H1 (cell line): ENCODE measurements at regions not wholly inside any gene's neighbourhood (a gene's known extent, or its start where the extent isn't known, plus 50 kb on each side); places are given as distances from the start of the nearest gene placed in this dataset.
A peak's percentile ranks its signal among the peaks of the same experiment; 100 is the strongest.

Experiments
- CTCF ChIA-PET: fragments of 300-600 bp; sonication (Branson Sonifier 250); formaldehyde crosslinking; loops from one replicate; lab custom pipeline; 2021; ENCODE audit not compliant: partially characterized antibody; lab: Charles Lee
- POLR2A ChIA-PET: fragments of 300-600 bp; sonication (Branson Sonifier 250); formaldehyde crosslinking; loops from one replicate; lab custom pipeline; 2021; ENCODE audit warnings: inconsistent platforms; ENCODE audit not compliant: partially characterized antibody; lab: Charles Lee
- DNase-seq, 2 experiments: peaks; one replicate each; pipeline versions ENCODE4 v3.0.0 to v3.0.0-alpha.2; 2010 to 2022; ENCODE audit warnings: low spot score in 2 of 2, low read depth in 1 of 2, mixed read lengths in 1 of 2
- FAIRE-seq: peaks from 2 replicates; lab custom pipeline; 2011; peaks lifted over from hg19 to GRCh38; lab: Jason Lieb, UNC
- H2AFZ ChIP-seq: 2 replicates; pipeline ENCODE4 v1.8.1; 2012; ENCODE audit warnings: low read length, inconsistent platforms
- H2AK5ac ChIP-seq: 2 replicates; pipeline ENCODE4 v1.6.1; 2013; ENCODE audit warnings: low read depth, low read length
- H2BK120ac ChIP-seq: replicated peaks from 2 replicates; pipeline ENCODE3; 2013; ENCODE audit warnings: low read depth, low read length, inconsistent platforms
- H2BK12ac ChIP-seq: 2 replicates; pipeline ENCODE4 v1.6.1; 2013; ENCODE audit warnings: low read depth, low read length
- H2BK15ac ChIP-seq: 2 replicates; pipeline ENCODE4 v1.6.1; 2013; ENCODE audit warnings: low read length
- H2BK20ac ChIP-seq: 2 replicates; pipeline ENCODE4 v1.6.1; 2013; ENCODE audit warnings: low read length
- H2BK5ac ChIP-seq: 2 replicates; pipeline ENCODE4 v1.6.1; 2013; ENCODE audit warnings: low read depth, low read length
- H3K14ac ChIP-seq: 2 replicates; pipeline ENCODE4 v1.6.1; 2013; ENCODE audit warnings: inconsistent platforms; ENCODE audit not compliant: insufficient read length
- H3K18ac ChIP-seq: 2 replicates; pipeline ENCODE4 v1.6.1; 2013; ENCODE audit warnings: low read length; ENCODE audit errors: extremely low read depth
- H3K23ac ChIP-seq: 2 replicates; pipeline ENCODE4 v1.6.1; 2013; ENCODE audit warnings: inconsistent platforms; ENCODE audit not compliant: insufficient read length
- H3K23me2 ChIP-seq: 2 replicates; pipeline ENCODE4 v1.6.1; 2013; ENCODE audit warnings: low read depth, low read length
- H3K27ac ChIP-seq: 2 replicates; pipeline ENCODE4 v1.6.1; 2011; ENCODE audit warnings: low read depth, low read length, inconsistent platforms
- H3K27me3 ChIP-seq, 4 experiments: replicated peaks in 1 of 4; 1 replicate in 1 of 4; 2 replicates in 3 of 4; pipeline versions ENCODE4 v1.6.1 to v1.8.1; 2011 to 2013; ENCODE audit warnings: low read length in 3 of 4, mild to moderate bottlenecking in 3 of 4, inconsistent platforms in 2 of 4, mixed read lengths in 2 of 4, moderate library complexity in 1 of 4; ENCODE audit not compliant: control insufficient read depth in 3 of 4, insufficient read depth in 3 of 4; ENCODE audit errors: extremely low read depth in 1 of 4
- H3K36me3 ChIP-seq, 4 experiments: 2 replicates each; pipeline versions ENCODE4 v1.6.1 to v1.8.1; 2011 to 2013; ENCODE audit warnings: mild to moderate bottlenecking in 4 of 4, low read length in 3 of 4, moderate library complexity in 2 of 4, control low read depth in 1 of 4, inconsistent platforms in 1 of 4; ENCODE audit not compliant: insufficient read depth in 4 of 4, control insufficient read depth in 2 of 4
- H3K4ac ChIP-seq: replicated peaks from 2 replicates; pipeline ENCODE3; 2013; ENCODE audit warnings: low read length, low read depth, mixed read lengths, inconsistent platforms; ENCODE audit not compliant: insufficient read length
- H3K4me1 ChIP-seq, 4 experiments: replicated peaks in 1 of 4; 1 replicate in 1 of 4; 2 replicates in 3 of 4; pipeline versions ENCODE4 v1.6.1 to v1.8.1; 2011 to 2013; ENCODE audit warnings: low read length in 3 of 4, inconsistent platforms in 2 of 4, mixed read lengths in 1 of 4; ENCODE audit not compliant: insufficient read depth in 4 of 4, control insufficient read depth in 3 of 4
- H3K4me2 ChIP-seq, 2 experiments: 2 replicates each; pipeline versions ENCODE4 v1.6.1 to v1.8.1; 2011 to 2013; ENCODE audit warnings: low read depth in 2 of 2, low read length in 2 of 2, control low read depth in 1 of 2, inconsistent platforms in 1 of 2, mild to moderate bottlenecking in 1 of 2; ENCODE audit not compliant: insufficient read depth in 1 of 2
- H3K4me3 ChIP-seq, 4 experiments: fragments of 200-600, 300-600 bp in 1 of 4; sonication (generic), shearing (Covaris generic), sonication (Bioruptor Twin) in 1 of 4; 2 replicates each; pipeline versions ENCODE4 v1.5.1 to v1.8.1; 2011 to 2016; ENCODE audit warnings: low read length in 4 of 4, low read depth in 3 of 4, control low read depth in 2 of 4, inconsistent platforms in 2 of 4, mild to moderate bottlenecking in 2 of 4, mixed read lengths in 1 of 4, moderate library complexity in 1 of 4; ENCODE audit not compliant: insufficient read depth in 2 of 4; ENCODE audit errors: extremely low read depth in 1 of 4
- H3K56ac ChIP-seq: replicated peaks from 2 replicates; pipeline ENCODE3; 2013; ENCODE audit warnings: low read depth, mild to moderate bottlenecking, mixed read lengths, low read length, inconsistent platforms; ENCODE audit not compliant: insufficient read length
- H3K79me1 ChIP-seq: 2 replicates; pipeline ENCODE4 v1.6.1; 2013; ENCODE audit warnings: low read depth, low read length, control low read depth
- H3K79me2 ChIP-seq, 2 experiments: 2 replicates each; pipeline versions ENCODE4 v1.6.1 to v1.8.1; 2012 to 2013; ENCODE audit warnings: low read length in 2 of 2, mild to moderate bottlenecking in 2 of 2, inconsistent platforms in 1 of 2; ENCODE audit not compliant: insufficient read depth in 2 of 2, control insufficient read depth in 1 of 2
- H3K9ac ChIP-seq, 4 experiments: replicated peaks in 1 of 4; 1 replicate in 1 of 4; 2 replicates in 3 of 4; pipeline versions ENCODE4 v1.6.1 to v1.8.1; 2011 to 2013; ENCODE audit warnings: low read depth in 3 of 4, low read length in 3 of 4, control low read depth in 2 of 4, mild to moderate bottlenecking in 2 of 4, moderate library complexity in 2 of 4, inconsistent platforms in 1 of 4; ENCODE audit errors: extremely low read depth in 1 of 4
- H3K9me3 ChIP-seq, 2 experiments: 2 replicates each; pipeline versions ENCODE4 v1.6.1 to v1.8.1; 2012 to 2013; ENCODE audit warnings: mild to moderate bottlenecking in 2 of 2, moderate library complexity in 2 of 2, control low read depth in 1 of 2, inconsistent platforms in 1 of 2, low read depth in 1 of 2, low read length in 1 of 2, mixed read lengths in 1 of 2; ENCODE audit not compliant: insufficient read depth in 2 of 2
- H4K20me1 ChIP-seq, 2 experiments: replicated peaks in 1 of 2; 2 replicates each; pipeline versions ENCODE3 to v1.8.1; 2011 to 2013; ENCODE audit warnings: inconsistent platforms in 2 of 2, low read length in 2 of 2, mild to moderate bottlenecking in 1 of 2; ENCODE audit not compliant: insufficient read depth in 2 of 2, control insufficient read depth in 1 of 2
- H4K5ac ChIP-seq: 2 replicates; pipeline ENCODE4 v1.6.1; 2013; ENCODE audit warnings: low read length, low read depth, mixed read lengths, inconsistent platforms; ENCODE audit not compliant: insufficient read length
- H4K8ac ChIP-seq: 2 replicates; pipeline ENCODE4 v1.8.0; 2013; ENCODE audit warnings: mild to moderate bottlenecking, moderate library complexity, low read length, inconsistent platforms; ENCODE audit not compliant: insufficient read depth; ENCODE audit errors: extremely low read depth
- H4K91ac ChIP-seq: replicated peaks from 2 replicates; pipeline ENCODE3; 2013; ENCODE audit warnings: low read length, mixed read lengths, inconsistent platforms; ENCODE audit not compliant: insufficient read length
- ATF2 ChIP-seq: IDR thresholded peaks from 2 replicates; pipeline ENCODE4 v1.6.1; 2012; ENCODE audit warnings: low read length, inconsistent platforms
- CREB1 ChIP-seq: IDR thresholded peaks from 2 replicates; pipeline ENCODE4 v1.6.1; 2012; ENCODE audit warnings: inconsistent platforms
- EP300 ChIP-seq, 2 experiments: IDR thresholded peaks; 1 replicate in 1 of 2; 2 replicates in 1 of 2; pipeline ENCODE4 v1.6.1; 2011 to 2012; ENCODE audit warnings: low read depth in 2 of 2, low read length in 2 of 2, mild to moderate bottlenecking in 2 of 2, borderline replicate concordance in 1 of 2, inconsistent platforms in 1 of 2, moderate library complexity in 1 of 2
- JUN ChIP-seq: IDR thresholded peaks from 2 replicates; pipeline ENCODE4 v1.6.1; 2011; ENCODE audit warnings: low read depth, mild to moderate bottlenecking, improper control_type of control experiment, low read length
- JUND ChIP-seq: IDR thresholded peaks from 2 replicates; pipeline ENCODE4 v1.6.1; 2011; ENCODE audit warnings: mild to moderate bottlenecking, improper control_type of control experiment, low read length
- MAFK ChIP-seq: IDR thresholded peaks from 2 replicates; pipeline ENCODE4 v1.6.1; 2012; ENCODE audit warnings: low read depth, mild to moderate bottlenecking, improper control_type of control experiment, low read length
- MAX ChIP-seq: IDR thresholded peaks from 2 replicates; pipeline ENCODE4 v1.6.1; 2012; ENCODE audit warnings: inconsistent platforms
- SIN3A ChIP-seq, 2 experiments: IDR thresholded peaks in 1 of 2; conservative IDR thresholded peaks in 1 of 2; 2 replicates each; pipeline ENCODE4 v1.6.1; 2011 to 2012; ENCODE audit warnings: low read length in 2 of 2, improper control_type of control experiment in 1 of 2, low read depth in 1 of 2, mild to moderate bottlenecking in 1 of 2
- TAF1 ChIP-seq: IDR thresholded peaks from 2 replicates; pipeline ENCODE4 v1.6.1; 2011; ENCODE audit warnings: mild to moderate bottlenecking, low read depth, low read length
- TCF12 ChIP-seq: IDR thresholded peaks from 2 replicates; pipeline ENCODE4 v1.6.1; 2011; ENCODE audit warnings: low read depth, mild to moderate bottlenecking, low read length
- TEAD4 ChIP-seq: IDR thresholded peaks from 2 replicates; pipeline ENCODE4 v1.6.1; 2012; ENCODE audit warnings: low read depth, low read length, inconsistent platforms, mixed read lengths
- WGBS, 2 experiments: shearing (Covaris generic) in 1 of 2; methylation state at CpG; one replicate each; pipeline versions ENCODE4 v1.1.6 to v1.1.7; 2013 to 2015; ENCODE audit warnings: low lambda C conversion rate in 2 of 2, mixed read lengths in 2 of 2, inconsistent platforms in 1 of 2, low coverage in 1 of 2, missing lambda C conversion rate in 1 of 2; ENCODE audit not compliant: insufficient replicate concordance in 2 of 2, insufficient coverage in 1 of 2, insufficient read length in 1 of 2; ENCODE audit errors: extremely low coverage in 1 of 2, missing lambda C conversion rate in 1 of 2; 5-methylcytosine and 5-hydroxymethylcytosine counted together

GRCh38 chr5:33008751-33009418, 297.8 kb downstream of the NPR3 start:
- H3K18ac ChIP-seq = no peak overlapping the region
- H2BK120ac ChIP-seq = no peak overlapping the region
- H2BK12ac ChIP-seq = peak overlapping the region; percentile 76
- no peaks in the 10 kb centered on the region for H3K79me2 ChIP-seq
- H3K14ac ChIP-seq = no peak overlapping the region
- no peak overlapping the region for H2BK5ac ChIP-seq
- ChIA-PET POLR2A (no interaction called here), CTCF (no interaction called here)
- H3K9me3 ChIP-seq = 0 out of 4 replicates have a peak, but pooled peaks cover 0 to 7% of the 10 kb centered on the region in 2 experiments
- no peak overlapping the region for H4K8ac ChIP-seq
- no peak overlapping the region; the same call in 1 of the 2 replicates for H3K27ac ChIP-seq
- H3K4me3 ChIP-seq = no peak overlapping the region
- WGBS, 2 experiments = 65% methylated on average over 6 of the region's 6 CpGs; no CpG with 5 or more reads in 1 of the 2 experiments
- no peak overlapping the region for H2BK15ac ChIP-seq
- H3K4ac ChIP-seq = no peak overlapping the region
- peak; percentile 88 for FAIRE-seq
- H3K79me1 ChIP-seq = no peaks in the 10 kb centered on the region
- H4K5ac ChIP-seq = no peak overlapping the region
- no peaks in the 10 kb centered on the region for H4K20me1 ChIP-seq
- no peak overlapping the region for H4K91ac ChIP-seq
- no peak overlapping the region; the same call in 1 of the 2 replicates for H2AFZ ChIP-seq
- TF ChIP-seq JUN (peak; percentile 91), TAF1 (no peak), MAX (0 out of 2 replicates have a peak, but pooled peaks have one; percentile 10), TCF12 (no peak), ATF2 (0 out of 2 replicates have a peak, but pooled peaks have one; percentile 65), SIN3A (conservative IDR thresholded peaks at IDR 0.05 in 1 of 2, IDR thresholded peaks at IDR 0.05 in 1 of 2; ENCODE audit: low read depth in 1 of 2, low read length in 2 of 2) (no peak), TEAD4 (peak; percentile 50; the same call in 1 of the 2 replicates), MAFK (peak; percentile 29; the same call in 1 of the 2 replicates), JUND (peak; percentile 93), EP300 (IDR thresholded peaks at IDR 0.05; ENCODE audit: borderline replicate concordance in 1 of 2, low read depth in 2 of 2, low read length in 2 of 2) (peak in 1 of 2 experiments; percentile 70; a peak in 1 of 3 replicates), CREB1 (peak; percentile 88)
- TF ChIP-seq, all 59 proteins: peak for 8
- H3K56ac ChIP-seq = no peak overlapping the region
- no peaks in the 10 kb centered on the region for H3K27me3 ChIP-seq
- H3K4me1 ChIP-seq = peaks cover 0 to 5% (median 2%) of the 10 kb centered on the region in 4 experiments; a peak in 3 of 7 replicates
- no peaks in the 10 kb centered on the region for H3K23me2 ChIP-seq
- no peak overlapping the region for H3K9ac ChIP-seq
- no peak overlapping the region for H2AK5ac ChIP-seq
- 0 out of 4 replicates have a peak overlapping the region, but pooled peaks of 1 of the 2 experiments have one; percentile 10 for H3K4me2 ChIP-seq
- H2BK20ac ChIP-seq = no peak overlapping the region
- H3K36me3 ChIP-seq = no peaks in the 10 kb centered on the region
- no peak overlapping the region for H3K23ac ChIP-seq
- DNase-seq = peak in 1 of 2 experiments; percentile 33
